HFFc6 (cell line): ENCODE measurements at regions not wholly inside any gene's neighbourhood (a gene's known extent, or its start where the extent isn't known, plus 50 kb on each side); places are given as distances from the start of the nearest gene placed in this dataset.

ENCODE experiments used
- DNase-seq: peaks from one replicate; pipeline ENCODE4 v3.0.0-alpha.2; 2018
- H3K27ac Mint-ChIP-seq: 2 replicates; pipeline ENCODE4 v1.8.0; 2020; ENCODE audit warnings: mild to moderate bottlenecking, mixed read lengths
- H3K27me3 Mint-ChIP-seq: 2 replicates; pipeline ENCODE4 v1.8.0; 2021; ENCODE audit warnings: mild to moderate bottlenecking, moderate library complexity, mixed read lengths; ENCODE audit not compliant: insufficient read depth
- H3K36me3 Mint-ChIP-seq: 2 replicates; pipeline ENCODE4 v1.8.0; 2021; ENCODE audit warnings: low read depth, mixed read lengths
- H3K4me1 Mint-ChIP-seq: 2 replicates; pipeline ENCODE4 v1.8.0; 2020; ENCODE audit warnings: low read depth, mixed read lengths
- H3K4me3 Mint-ChIP-seq: 2 replicates; pipeline ENCODE4 v1.8.0; 2020; ENCODE audit warnings: mild to moderate bottlenecking, moderate library complexity, mixed read lengths
- H3K9me3 Mint-ChIP-seq: 2 replicates; pipeline ENCODE4 v1.8.0; 2020; ENCODE audit warnings: mild to moderate bottlenecking, mixed read lengths
- TF ChIP-seq, protein P1 (sequence below): fragments of 200-600 bp; sonication (generic); IDR thresholded peaks from 2 replicates; pipeline ENCODE4 v1.5.0; 2021; ENCODE audit warnings: antibody characterized with exemption, mild to moderate bottlenecking

GRCh38 chr5:158155811-158156505, 297.0 kb upstream of the CLINT1 start:
- TF ChIP-seq, protein P1, sequence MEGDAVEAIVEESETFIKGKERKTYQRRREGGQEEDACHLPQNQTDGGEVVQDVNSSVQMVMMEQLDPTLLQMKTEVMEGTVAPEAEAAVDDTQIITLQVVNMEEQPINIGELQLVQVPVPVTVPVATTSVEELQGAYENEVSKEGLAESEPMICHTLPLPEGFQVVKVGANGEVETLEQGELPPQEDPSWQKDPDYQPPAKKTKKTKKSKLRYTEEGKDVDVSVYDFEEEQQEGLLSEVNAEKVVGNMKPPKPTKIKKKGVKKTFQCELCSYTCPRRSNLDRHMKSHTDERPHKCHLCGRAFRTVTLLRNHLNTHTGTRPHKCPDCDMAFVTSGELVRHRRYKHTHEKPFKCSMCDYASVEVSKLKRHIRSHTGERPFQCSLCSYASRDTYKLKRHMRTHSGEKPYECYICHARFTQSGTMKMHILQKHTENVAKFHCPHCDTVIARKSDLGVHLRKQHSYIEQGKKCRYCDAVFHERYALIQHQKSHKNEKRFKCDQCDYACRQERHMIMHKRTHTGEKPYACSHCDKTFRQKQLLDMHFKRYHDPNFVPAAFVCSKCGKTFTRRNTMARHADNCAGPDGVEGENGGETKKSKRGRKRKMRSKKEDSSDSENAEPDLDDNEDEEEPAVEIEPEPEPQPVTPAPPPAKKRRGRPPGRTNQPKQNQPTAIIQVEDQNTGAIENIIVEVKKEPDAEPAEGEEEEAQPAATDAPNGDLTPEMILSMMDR: no peak

GRCh38 chr5:158155067-158155466, 296.1 kb upstream of the CLINT1 start:
- Mint-ChIP-seq H3K27me3 (no peaks in the 10 kb centered on the region), H3K4me3 (no peak overlapping the region), H3K9me3 (0 out of 2 replicates have a peak, but pooled peaks cover 3% of the 10 kb centered on the region), H3K27ac (no peak overlapping the region), H3K4me1 (no peaks in the 10 kb centered on the region), H3K36me3 (no peaks in the 10 kb centered on the region)
- TF ChIP-seq, protein P1: no peak
- DNase-seq: no peak

More at GRCh38 chr5:158155811-158156505, 297.0 kb upstream of the CLINT1 start:
- Mint-ChIP-seq H3K36me3 (no peaks in the 10 kb centered on the region), H3K4me1 (no peaks in the 10 kb centered on the region), H3K9me3 (0 out of 2 replicates have a peak, but pooled peaks cover 3% of the 10 kb centered on the region), H3K27ac (no peak overlapping the region), H3K4me3 (no peak overlapping the region), H3K27me3 (no peaks in the 10 kb centered on the region)
- no peak for DNase-seq

DNA sequence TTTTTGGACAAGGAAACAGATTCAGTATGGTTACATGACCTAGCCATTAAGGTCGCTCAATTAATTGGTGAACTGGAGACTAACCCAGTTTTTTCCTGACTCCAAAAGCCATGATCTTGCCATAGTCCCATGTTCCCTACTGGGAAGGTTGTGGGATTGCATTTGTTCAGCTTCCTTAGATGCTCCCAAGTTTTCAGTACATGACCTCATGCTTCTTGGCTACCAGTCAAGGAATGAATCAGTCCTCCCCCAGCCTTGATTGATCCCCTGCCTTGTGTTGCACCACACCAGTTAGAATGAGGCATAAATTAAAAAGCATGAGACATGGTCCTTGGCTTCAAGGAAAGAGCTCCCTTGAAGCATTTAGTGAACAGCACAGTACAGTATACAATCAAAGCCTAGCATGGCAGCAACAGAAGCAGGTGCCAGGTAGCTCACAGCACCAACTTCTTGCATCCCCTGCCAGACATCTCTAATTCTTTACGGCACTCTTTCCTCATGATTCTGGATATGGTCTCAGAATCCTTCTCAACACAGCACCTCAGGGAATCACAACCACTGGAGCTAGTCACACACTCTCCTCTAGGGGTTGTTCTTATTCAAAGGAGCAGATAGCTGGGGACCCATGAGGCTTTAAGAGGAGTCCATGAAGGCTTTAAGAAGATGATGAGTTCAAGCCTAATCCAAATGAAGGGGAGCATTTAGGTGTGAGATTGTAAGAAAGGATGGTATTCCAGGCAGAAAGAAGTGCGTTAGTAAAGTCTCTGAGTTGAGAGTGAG, 295.5 kb upstream of the CLINT1 start:
- no peaks in the 10 kb centered on the region for H3K4me1 Mint-ChIP-seq
- DNase-seq: no peak
- no peak overlapping the region for H3K27ac Mint-ChIP-seq
- H3K27me3 Mint-ChIP-seq: no peaks in the 10 kb centered on the region
- TF ChIP-seq, protein P1: no peak
- H3K4me3 Mint-ChIP-seq: no peak overlapping the region
- H3K36me3 Mint-ChIP-seq: no peaks in the 10 kb centered on the region
- 0 out of 2 replicates have a peak, but pooled peaks cover 3% of the 10 kb centered on the region for H3K9me3 Mint-ChIP-seq

GRCh38 chr5:158153508-158153907, 294.6 kb upstream of the CLINT1 start:
- DNase-seq: no peak
- TF ChIP-seq, protein P1: no peak
- H3K4me3 Mint-ChIP-seq: no peak overlapping the region
- H3K27ac Mint-ChIP-seq: no peak overlapping the region
- H3K9me3 Mint-ChIP-seq: 0 out of 2 replicates have a peak, but pooled peaks cover 3% of the 10 kb centered on the region
- H3K36me3 Mint-ChIP-seq: no peaks in the 10 kb centered on the region
- no peaks in the 10 kb centered on the region for H3K27me3 Mint-ChIP-seq
- H3K4me1 Mint-ChIP-seq: no peaks in the 10 kb centered on the region

DNA sequence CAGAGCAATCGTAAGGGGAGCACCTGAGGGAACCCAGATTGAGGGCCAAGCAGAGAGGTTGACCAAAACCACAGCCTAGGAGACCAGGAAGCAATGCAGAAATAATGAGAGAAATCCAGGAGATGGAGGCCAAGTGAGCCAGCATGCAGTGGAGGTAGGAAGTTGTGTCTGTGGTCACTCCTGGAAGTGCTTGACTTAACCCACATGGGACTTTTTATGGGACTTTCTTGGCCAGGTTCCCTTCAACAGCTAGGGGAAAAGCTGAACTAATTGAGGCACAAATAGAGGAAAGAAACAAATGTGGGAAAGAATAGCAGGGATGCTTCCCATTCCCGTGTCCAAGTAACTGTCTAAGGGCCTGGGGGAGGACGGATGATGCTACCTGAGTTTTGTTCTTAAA, 293.2 kb upstream of the CLINT1 start:
- H3K4me1 Mint-ChIP-seq: no peaks in the 10 kb centered on the region
- H3K27me3 Mint-ChIP-seq: no peaks in the 10 kb centered on the region
- H3K36me3 Mint-ChIP-seq: no peaks in the 10 kb centered on the region
- H3K27ac Mint-ChIP-seq: no peak overlapping the region
- TF ChIP-seq, protein P1: no peak
- DNase-seq: no peak
- 0 out of 2 replicates have a peak, but pooled peaks cover 3% of the 10 kb centered on the region for H3K9me3 Mint-ChIP-seq
- no peak overlapping the region for H3K4me3 Mint-ChIP-seq
